ENCODE measurements at regions not wholly inside any gene's neighbourhood (a gene's known extent, or its start where the extent isn't known, plus 50 kb on each side); places are given as distances from the start of the nearest gene placed in this dataset.

DNA sequence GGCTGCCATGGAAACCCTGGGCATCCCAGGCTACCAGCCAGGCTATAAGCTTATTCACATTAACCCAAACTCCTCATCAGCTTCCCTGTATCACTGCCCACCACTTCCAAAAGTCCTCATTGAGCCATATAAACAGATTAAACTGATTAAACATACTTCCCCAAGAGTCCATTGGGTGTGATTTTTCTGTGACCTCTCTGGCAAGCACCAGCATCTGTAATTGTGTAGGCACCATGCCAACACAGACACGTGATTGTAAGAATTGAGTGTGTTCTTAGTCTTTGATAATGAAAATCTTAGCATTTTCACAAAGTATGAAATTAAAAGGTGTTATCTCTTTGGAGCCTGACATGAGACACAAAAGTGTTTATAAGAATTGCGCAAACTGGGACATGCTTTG, 679.3 kb downstream of the TYW1 start:
- TF ChIP-seq, protein P1, sequence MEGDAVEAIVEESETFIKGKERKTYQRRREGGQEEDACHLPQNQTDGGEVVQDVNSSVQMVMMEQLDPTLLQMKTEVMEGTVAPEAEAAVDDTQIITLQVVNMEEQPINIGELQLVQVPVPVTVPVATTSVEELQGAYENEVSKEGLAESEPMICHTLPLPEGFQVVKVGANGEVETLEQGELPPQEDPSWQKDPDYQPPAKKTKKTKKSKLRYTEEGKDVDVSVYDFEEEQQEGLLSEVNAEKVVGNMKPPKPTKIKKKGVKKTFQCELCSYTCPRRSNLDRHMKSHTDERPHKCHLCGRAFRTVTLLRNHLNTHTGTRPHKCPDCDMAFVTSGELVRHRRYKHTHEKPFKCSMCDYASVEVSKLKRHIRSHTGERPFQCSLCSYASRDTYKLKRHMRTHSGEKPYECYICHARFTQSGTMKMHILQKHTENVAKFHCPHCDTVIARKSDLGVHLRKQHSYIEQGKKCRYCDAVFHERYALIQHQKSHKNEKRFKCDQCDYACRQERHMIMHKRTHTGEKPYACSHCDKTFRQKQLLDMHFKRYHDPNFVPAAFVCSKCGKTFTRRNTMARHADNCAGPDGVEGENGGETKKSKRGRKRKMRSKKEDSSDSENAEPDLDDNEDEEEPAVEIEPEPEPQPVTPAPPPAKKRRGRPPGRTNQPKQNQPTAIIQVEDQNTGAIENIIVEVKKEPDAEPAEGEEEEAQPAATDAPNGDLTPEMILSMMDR (IDR thresholded peaks at IDR 0.05; ENCODE audit: control insufficient read depth, extremely low read depth, insufficient read depth), result no peak
- DNase-seq (ENCODE audit: low read depth), result no peak
- H3K4me3 ChIP-seq (ENCODE audit: low read depth, low read length), result no peak overlapping the region

GRCh38 chr7:67678419-67678818, 681.8 kb downstream of the TYW1 start:
- no peak for DNase-seq (ENCODE audit: low read depth)
- TF ChIP-seq, protein P1 (IDR thresholded peaks at IDR 0.05; ENCODE audit: control insufficient read depth, extremely low read depth, insufficient read depth), result no peak
- no peak overlapping the region for H3K4me3 ChIP-seq (ENCODE audit: low read depth, low read length)

- H3K4me3 ChIP-seq (ENCODE audit: low read depth, low read length), result no peak overlapping the region
- TF ChIP-seq, protein P1 (IDR thresholded peaks at IDR 0.05; ENCODE audit: control insufficient read depth, extremely low read depth, insufficient read depth), result no peak
- no peak for DNase-seq (ENCODE audit: low read depth)
Observed at GRCh38 chr7:67683628-67684027, 687.0 kb downstream of the TYW1 start.

DNA sequence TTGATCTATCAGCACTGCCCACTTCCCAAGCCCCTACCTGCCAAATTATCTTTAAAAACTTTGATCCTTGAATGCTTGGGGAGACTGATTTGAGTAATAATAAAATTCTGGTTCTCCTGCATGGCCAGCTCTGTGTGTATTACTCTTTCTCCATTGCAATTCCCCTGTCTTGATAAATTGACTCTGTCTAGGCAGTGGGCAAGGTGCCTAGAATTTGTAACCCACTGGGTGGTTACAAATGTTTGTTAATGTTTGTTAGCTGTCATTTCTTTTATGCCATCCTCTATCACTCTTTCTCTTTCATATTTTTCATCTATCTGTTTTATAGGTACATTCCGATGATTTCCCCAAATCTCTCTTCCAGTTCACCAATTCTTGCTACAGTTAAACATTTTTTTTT, 694.1 kb downstream of the TYW1 start:
- no peak overlapping the region for H3K4me3 ChIP-seq (ENCODE audit: low read depth, low read length)
- DNase-seq (ENCODE audit: low read depth), result no peak
- TF ChIP-seq, protein P1 (IDR thresholded peaks at IDR 0.05; ENCODE audit: control insufficient read depth, extremely low read depth, insufficient read depth), result no peak

- H3K4me3 ChIP-seq (ENCODE audit: low read depth, low read length), result no peak overlapping the region
- DNase-seq (ENCODE audit: low read depth), result peak; percentile 91
- TF ChIP-seq, protein P1 (IDR thresholded peaks at IDR 0.05; ENCODE audit: control insufficient read depth, extremely low read depth, insufficient read depth), result no peak
Observed at GRCh38 chr7:67692425-67692824, 695.8 kb downstream of the TYW1 start.

DNA sequence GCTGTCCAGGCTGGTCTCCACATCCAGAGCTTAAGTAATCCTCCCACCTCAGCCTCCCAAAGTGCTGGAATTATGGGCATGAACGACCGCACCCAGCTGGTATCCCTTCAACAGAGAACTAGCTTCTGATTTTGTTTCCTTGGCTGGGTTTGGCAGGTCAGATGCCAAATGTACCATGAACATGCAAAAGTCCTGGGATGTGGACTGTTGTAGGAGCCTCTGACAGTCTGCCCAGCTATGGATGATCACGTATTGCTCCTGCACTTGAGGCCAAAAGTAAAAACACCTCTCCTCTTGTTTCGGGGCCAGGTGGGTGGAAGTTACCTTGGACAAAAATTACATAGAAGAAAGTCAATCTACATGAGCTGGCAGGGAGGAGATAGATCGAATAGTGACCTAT, 699.5 kb downstream of the TYW1 start:
- H3K4me3 ChIP-seq (ENCODE audit: low read depth, low read length), result no peak overlapping the region
- DNase-seq (ENCODE audit: low read depth), result no peak
- TF ChIP-seq, protein P1 (IDR thresholded peaks at IDR 0.05; ENCODE audit: control insufficient read depth, extremely low read depth, insufficient read depth), result no peak

GRCh38 chr7:67696878-67697277, 700.2 kb downstream of the TYW1 start:
- no peak for DNase-seq (ENCODE audit: low read depth)
- TF ChIP-seq, protein P1 (IDR thresholded peaks at IDR 0.05; ENCODE audit: control insufficient read depth, extremely low read depth, insufficient read depth), result no peak
- no peak overlapping the region for H3K4me3 ChIP-seq (ENCODE audit: low read depth, low read length)

All from LNCaP clone FGC (cell line).